ENCODE measurements at regions not wholly inside any gene's neighbourhood (a gene's known extent, or its start where the extent isn't known, plus 50 kb on each side); places are given as distances from the start of the nearest gene placed in this dataset.
"Not testable (repeated sequence)": the region's sequence is repeated elsewhere in the genome, so short reads cannot be mapped to it uniquely, and the experiment has no call there.

DNA sequence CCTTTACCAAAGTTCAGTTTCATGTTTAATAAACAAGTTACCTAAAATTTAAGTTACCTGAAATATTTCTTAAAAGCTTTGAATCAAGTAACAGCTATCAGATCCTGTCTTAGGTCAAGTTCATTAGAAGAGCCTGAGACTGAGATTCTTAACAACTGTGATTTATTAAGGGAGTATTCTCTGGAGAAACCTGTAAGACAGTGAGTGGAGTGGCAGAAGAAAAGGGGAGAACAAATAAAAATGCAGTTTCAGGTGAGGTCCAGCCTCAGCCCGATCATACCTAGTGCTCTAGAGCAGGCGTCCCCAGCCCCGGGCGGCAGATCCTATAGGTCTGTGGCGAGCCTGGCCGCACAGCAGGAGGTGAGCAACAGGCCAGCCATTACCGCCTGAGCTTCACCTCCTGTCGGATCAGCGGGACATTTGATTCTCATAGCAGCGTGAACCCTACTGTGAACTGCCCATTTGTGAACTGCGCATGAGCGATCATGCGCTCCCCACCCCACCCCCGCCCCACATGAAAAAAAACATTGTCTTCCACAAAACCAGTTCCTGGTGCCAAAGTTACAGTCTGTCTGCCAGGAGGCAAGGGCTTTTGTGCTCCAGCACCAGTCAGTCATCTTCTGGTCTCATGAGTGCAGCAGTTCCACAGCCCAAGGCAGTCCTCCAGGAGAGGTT lies 59.2 kb upstream of the ADGRB3 start:
- peak; percentile 79 for DNase-seq

- no peak for DNase-seq
These were observed 62.1 kb upstream of the ADGRB3 start for GRCh38 chr6:68572975-68573374.

DNA sequence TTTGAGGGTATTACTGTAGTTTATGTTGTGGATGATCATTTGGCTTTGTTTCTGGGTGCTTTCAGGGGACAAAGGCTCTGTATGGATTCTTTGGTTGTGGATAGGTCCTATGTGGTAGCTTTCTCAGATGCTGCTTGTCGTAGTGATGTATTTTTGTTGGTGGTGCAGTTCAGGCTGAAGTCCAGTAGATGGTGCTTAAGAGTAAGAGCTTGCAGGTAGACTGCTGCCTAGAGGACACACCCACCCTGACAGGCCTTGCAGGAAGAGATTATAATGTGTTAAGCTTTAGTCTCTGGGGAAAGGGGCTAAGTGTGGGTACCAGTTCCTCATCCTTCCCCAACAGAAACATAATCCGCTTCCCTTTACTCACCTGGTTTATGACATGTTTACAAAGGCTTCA lies 62.6 kb upstream of the ADGRB3 start:
- no peak for DNase-seq

DNA sequence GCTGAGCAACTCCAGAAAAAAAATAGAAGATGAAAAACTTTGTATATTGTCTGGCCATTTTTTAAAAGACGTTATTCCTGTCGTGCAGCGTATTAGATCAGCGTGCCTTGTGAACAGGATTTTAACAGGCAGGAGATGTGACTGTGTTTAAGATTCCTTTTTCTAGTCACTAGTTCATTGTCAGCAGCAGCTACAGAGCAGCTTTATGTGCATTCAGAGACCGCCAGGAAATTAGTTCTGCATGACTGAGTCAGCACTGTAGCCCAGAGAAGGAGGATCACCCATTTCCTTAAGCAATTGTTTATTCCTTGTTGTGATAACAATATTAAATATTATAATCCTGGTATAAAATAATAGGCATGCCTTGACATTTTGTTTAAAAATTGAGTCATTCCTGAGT lies 75.4 kb upstream of the ADGRB3 start:
- DNase-seq: peak; percentile 95

DNA sequence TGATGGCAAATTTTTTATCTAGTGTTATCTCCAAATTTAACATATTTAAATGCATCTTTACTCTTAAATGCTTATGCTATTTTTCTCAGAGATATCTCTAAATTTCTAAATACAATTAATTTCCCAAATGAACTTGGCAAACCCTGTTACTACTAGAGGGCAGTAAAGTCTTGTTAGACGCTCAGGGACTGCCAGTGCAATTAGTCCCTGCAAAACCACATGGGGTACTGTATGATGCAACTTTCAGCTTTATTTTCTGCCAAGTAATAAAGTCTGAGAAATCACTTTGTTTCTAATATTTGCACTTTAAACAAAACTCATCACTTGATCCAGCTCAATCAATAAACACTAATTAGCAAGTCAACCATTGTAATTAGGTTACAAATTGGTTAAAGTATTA lies 76.0 kb upstream of the ADGRB3 start:
- peak; percentile 72 for DNase-seq

GRCh38 chr6:68546620-68547019 lies 88.5 kb upstream of the ADGRB3 start:
- no peak for DNase-seq

DNA sequence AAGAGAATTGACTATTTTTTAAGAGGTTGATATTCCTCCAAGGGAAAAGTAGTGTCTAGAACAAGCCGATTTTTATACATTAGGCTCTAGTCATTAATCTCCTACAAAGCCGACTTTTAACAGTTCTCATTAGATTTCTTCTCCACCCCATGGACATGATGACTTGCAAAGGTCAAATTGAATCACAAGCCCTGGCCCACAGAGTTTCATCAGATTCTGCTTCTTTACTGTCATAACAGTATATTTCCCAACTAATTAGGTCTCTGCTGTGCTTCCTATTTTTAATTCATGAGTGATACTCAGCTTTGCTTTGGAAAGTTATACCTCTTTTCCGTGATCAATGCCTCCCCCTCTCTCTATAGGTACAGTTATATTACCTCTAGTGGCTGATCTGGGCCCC lies 90.6 kb upstream of the ADGRB3 start:
- no peak for DNase-seq

- DNase-seq: no peak
These were observed 101.7 kb upstream of the ADGRB3 start for GRCh38 chr6:68533339-68533795.

- DNase-seq: no peak
These were observed 107.4 kb upstream of the ADGRB3 start for GRCh38 chr6:68527691-68528090.

DNA sequence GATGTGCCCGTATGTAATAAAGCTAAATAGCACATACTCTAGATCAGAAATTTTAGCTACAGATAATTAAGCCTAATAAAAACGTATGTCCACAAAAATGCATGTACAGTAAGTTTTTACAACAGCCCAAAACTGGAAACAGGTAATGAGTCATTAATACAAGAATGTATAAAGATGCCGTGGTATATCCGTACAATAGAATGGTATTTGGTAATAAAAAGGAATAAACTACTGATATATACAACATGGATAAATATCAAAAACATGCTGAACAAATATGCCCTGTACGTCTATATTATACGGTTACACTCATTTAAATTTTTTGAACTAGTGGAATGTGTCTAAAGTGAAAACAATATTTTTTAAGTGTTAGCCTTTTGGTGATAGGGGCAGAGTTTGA lies 128.2 kb upstream of the ADGRB3 start:
- no peak for DNase-seq

GRCh38 chr6:68502946-68503345 lies 132.1 kb upstream of the ADGRB3 start:
- DNase-seq: no peak

DNA sequence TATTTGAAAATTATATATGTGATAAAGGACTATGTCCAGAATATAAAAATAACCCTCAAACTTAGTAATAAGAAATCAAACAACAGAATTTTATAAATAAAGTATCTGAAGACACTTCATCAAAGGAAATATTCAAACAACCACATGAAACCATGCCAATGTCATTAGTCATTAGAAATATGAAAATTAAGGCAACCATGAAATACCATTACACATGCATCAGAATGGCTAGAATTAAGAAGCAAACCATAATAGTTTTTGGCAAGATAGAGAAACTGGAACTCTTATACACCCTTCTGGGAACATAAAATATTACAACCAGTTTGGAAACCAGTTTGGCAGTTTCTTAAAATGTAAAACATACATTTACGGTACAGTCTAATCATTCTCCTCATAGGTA lies 137.2 kb upstream of the ADGRB3 start:
- DNase-seq: no peak

DNA sequence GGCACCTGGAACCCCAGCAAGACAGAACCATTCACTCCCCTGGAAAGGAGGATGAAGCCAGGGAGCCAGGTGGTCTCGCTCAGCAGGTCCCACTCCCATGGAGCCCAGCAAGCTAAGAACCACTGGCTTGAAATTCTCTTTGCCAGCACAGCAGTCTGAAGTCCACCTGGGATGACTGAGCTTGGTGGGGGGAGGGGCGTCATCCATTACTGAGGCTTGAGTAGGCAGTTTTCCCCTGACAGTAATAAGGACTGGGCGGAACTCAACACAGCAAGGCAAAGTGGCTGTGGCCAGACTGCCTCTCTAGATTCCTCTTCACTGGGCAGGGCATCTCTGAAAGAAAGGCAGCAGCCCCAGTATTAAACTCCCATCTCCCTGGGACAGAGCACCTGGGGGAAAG lies 140.2 kb upstream of the ADGRB3 start:
- DNase-seq: not testable (repeated sequence)

- DNase-seq: no peak
These were observed 158.5 kb upstream of the ADGRB3 start for GRCh38 chr6:68476611-68477010.

- no peak for DNase-seq
These were observed 161.5 kb upstream of the ADGRB3 start for GRCh38 chr6:68473433-68474210.

DNA sequence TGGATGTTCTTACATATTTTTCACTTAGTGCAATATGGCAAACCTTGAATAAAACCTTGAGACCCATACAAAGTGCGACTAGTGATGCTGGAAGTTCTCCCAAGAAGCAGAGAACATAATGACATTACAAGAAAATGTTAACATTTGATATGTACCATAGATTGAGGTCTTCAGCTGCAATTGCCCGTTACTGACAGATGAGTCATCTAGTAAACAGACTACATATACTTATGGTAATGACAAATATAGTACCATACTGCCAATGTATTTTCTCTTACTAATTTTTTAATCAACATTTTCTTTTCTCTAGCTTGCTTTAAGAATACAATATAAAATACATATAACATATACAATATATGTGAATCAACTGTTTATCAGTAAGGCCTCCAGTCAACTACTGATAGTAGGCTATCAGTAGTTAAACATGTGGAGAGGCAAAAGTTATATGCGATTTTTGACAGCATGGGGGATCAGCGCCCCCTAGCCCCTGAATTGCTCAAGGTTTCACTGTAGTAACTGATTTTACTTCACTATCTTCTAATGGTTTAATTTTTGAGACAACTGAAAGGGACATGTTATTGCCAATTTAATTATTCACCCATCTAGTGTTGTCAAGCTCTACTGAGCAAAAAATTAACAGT lies 166.7 kb upstream of the ADGRB3 start:
- no peak for DNase-seq

DNA sequence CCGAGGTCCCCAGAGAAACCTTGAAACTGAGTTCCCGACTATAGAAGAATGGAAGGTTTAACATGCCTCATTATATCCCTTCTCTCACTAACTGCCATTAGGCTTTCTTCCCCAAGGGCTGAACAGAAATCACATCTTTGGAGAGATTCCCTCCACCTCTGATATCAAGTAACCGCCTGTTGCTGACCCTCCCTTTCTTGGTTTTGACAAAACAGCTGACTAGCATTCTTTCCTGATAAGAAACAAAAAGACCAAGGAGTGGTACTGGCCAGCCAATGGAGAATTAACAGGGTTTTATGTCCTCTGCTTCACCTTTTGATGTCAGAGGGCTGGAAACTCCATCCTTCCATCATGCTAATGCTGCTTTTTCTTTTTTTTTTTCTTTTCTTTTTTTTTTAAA lies 176.6 kb upstream of the ADGRB3 start:
- DNase-seq: no peak

GRCh38 chr6:68447112-68447511 lies 188.0 kb upstream of the ADGRB3 start:
- no peak for DNase-seq

- DNase-seq: no peak
These were observed 189.2 kb upstream of the ADGRB3 start for GRCh38 chr6:68445926-68446325.

- DNase-seq: no peak
These were observed 191.4 kb upstream of the ADGRB3 start for GRCh38 chr6:68443704-68444103.

DNA sequence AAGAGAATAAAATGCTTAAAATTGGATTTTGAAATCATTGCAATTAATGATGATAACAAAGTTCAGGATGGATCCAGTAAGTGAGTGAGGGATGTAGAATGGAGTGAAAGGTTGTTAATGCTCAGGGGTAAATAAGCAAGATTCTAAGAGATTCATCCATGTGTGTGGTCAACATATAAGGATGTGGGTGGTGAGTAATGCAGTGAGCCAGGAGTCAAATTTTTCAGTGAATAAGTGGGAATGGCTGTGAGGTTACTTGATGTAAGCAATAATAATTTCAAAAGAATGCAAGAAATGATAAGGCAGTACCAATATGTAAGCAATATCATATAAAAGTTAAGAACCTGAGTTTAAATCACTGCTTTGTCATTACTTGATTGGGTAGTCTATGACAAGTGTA lies 207.5 kb upstream of the ADGRB3 start:
- no peak for DNase-seq

DNA sequence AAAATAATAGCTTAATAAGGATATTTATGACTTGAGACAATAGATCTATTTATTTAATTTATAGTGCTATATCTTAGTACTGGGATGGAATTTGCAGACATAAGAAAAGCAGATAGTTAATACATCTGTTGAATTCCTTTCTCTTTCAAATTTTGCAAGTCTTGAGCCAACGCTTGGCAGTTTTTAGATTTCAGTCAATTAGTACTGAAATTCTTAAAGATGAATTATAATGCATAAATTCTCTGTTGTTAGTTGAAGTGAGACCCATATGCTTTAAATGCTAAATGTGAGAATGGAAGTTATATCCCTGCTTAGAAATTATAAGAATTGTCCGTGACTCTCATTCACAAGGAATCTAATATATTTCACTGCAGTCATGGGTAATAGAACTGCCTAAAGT lies 225.1 kb upstream of the ADGRB3 start:
- DNase-seq: no peak

DNA sequence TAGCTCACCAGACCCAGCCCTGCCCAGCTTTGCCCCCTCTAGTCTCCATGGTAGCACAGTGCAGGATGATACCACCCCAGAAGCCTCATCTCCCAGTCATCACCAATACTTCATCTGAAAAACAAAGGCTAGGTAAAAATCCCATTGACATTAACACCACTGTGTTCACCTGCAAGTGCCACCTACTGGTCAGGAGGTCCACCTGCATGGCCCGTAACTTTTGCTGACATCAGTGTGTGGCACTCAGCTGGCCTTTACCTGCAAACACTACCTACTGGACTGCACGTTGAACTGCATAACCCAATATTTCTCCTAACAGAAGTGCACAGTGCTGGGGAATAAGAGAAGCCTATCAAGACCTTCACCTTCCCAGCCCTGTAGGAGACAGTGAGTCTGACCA lies 234.7 kb upstream of the ADGRB3 start:
- DNase-seq: no peak

DNA sequence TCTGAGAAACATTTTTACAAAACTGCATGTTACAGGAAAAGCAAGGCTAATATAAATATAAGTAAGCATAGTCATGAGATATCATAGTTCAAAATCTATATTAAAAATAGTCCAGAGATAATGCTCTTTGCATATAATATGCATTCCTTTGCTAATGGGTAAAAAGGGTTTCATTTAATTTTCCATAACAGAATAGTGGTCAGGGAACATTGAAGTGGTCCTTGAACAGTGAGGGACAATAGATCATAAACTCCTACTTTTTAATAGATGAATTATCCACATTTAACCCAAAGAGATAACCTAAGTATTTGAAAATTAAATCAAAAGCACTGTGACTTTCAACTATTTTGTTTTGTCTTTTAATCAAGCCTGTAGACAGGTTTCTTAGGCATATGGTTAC lies 243.1 kb upstream of the ADGRB3 start:
- DNase-seq: no peak

All from eye (tissue), 1 donor.